ENCODE measurements at regions not wholly inside any gene's neighbourhood (a gene's known extent, or its start where the extent isn't known, plus 50 kb on each side); places are given as distances from the start of the nearest gene placed in this dataset.

DNA sequence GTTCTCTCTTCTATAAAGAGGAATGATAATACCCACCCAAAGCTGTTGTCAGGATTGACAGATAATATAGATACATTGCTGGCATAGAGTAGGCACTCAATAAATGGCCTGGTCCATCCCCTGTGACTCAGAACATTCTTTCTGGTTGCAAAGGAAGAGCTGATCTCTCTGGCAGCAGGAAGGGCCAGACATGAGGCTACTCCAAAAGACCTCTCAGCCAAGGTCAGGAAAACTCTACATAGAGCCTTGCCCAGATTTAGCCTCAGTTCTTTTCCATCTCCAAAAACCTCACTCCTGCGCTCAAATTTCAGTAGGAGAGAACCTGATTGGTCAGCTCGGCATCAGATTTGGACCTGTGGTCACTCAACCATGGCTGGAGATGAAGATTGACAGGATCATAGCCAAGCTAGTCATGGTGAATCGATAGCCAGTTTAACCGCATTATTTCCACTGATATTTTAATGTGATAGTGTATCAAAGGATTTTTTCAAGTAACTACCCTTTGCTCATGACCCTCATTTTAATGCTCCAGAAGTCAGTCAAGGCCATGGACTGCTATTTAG lies 319.6 kb downstream of the DRD1 start:
- TF ChIP-seq, protein P1, sequence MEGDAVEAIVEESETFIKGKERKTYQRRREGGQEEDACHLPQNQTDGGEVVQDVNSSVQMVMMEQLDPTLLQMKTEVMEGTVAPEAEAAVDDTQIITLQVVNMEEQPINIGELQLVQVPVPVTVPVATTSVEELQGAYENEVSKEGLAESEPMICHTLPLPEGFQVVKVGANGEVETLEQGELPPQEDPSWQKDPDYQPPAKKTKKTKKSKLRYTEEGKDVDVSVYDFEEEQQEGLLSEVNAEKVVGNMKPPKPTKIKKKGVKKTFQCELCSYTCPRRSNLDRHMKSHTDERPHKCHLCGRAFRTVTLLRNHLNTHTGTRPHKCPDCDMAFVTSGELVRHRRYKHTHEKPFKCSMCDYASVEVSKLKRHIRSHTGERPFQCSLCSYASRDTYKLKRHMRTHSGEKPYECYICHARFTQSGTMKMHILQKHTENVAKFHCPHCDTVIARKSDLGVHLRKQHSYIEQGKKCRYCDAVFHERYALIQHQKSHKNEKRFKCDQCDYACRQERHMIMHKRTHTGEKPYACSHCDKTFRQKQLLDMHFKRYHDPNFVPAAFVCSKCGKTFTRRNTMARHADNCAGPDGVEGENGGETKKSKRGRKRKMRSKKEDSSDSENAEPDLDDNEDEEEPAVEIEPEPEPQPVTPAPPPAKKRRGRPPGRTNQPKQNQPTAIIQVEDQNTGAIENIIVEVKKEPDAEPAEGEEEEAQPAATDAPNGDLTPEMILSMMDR (conservative IDR thresholded peaks at IDR 0.05; ENCODE audit: low read depth, low read length): no peak
- TF ChIP-seq EZH2phosphoT487 (IDR thresholded peaks at IDR 0.05; ENCODE audit: borderline replicate concordance, low read length): no peak
- TF ChIP-seq EZH2 (IDR thresholded peaks at IDR 0.05; ENCODE audit: low read length, unreplicated experiment): no peak
